Activated naive CD8-positive, alpha-beta T cell treated with anti-CD3 and anti-CD28 coated beads, Interleukin-2, amount 50 U/mL, for 24 hours (primary cell): ENCODE measurements at regions not wholly inside any gene's neighbourhood (a gene's known extent, or its start where the extent isn't known, plus 50 kb on each side); places are given as distances from the start of the nearest gene placed in this dataset.

ENCODE experiments used
- ATAC-seq: fragments of 150-1000 bp; cut with Tn5 transposase; one replicate; pipeline ENCODE4 v1.10.0; 2021
- DNase-seq: peaks from one replicate; pipeline ENCODE4 v3.0.0; 2021
- H3K27ac Mint-ChIP-seq: one replicate; pipeline ENCODE4 v1.8.0; 2021; ENCODE audit warnings: mild to moderate bottlenecking, mixed read lengths
- H3K27me3 Mint-ChIP-seq: one replicate; pipeline ENCODE4 v1.8.0; 2021; ENCODE audit warnings: mixed read lengths
- H3K36me3 Mint-ChIP-seq: one replicate; pipeline ENCODE4 v1.8.0; 2021; ENCODE audit warnings: low read depth, mixed read lengths
- H3K4me1 Mint-ChIP-seq: one replicate; pipeline ENCODE4 v1.8.0; 2021; ENCODE audit warnings: mixed read lengths
- H3K4me3 Mint-ChIP-seq: one replicate; pipeline ENCODE4 v1.8.0; 2021; ENCODE audit warnings: mild to moderate bottlenecking, moderate library complexity, mixed read lengths
- H3K9me3 Mint-ChIP-seq: one replicate; pipeline ENCODE4 v1.8.0; 2021; ENCODE audit warnings: mixed read lengths

DNA sequence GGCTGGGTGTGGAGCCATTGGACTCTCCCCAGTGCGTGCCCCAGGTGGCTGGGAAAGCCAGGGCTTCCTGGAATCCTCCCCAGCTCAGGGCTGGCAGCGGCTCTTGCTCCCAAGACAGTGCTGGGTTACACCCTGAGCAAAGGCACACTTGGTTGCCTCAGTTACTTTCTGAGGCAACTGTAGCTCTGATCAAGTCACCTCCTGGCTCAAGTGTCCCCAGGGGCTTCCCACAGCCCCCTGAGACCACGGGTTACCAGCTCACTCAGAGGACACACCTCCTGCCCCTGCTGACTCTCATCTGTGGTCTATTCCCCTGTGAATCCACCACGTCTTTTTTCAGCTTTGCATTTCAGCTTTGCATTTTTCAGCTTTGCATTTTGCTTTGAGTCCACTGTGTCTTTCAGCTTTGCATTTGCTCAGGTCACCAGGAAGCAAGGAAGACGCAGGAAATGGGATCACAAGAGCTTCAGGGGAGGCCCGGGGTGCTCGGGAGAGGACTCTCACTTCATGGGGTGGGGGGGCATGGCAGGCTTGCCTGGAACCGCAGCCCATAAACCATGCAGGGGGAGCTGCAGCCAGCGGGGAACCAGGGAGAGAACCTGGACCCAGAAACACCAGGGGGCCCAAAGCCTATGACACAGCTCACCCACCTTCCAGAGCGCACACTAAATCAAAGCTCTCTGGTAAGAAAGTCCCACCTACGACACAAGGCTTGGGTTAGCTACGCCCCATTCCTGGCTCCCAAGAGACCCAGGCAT is 138.0 kb upstream of the ASB18 start:
- no peaks in the 10 kb centered on the region for H3K4me1 Mint-ChIP-seq

DNA sequence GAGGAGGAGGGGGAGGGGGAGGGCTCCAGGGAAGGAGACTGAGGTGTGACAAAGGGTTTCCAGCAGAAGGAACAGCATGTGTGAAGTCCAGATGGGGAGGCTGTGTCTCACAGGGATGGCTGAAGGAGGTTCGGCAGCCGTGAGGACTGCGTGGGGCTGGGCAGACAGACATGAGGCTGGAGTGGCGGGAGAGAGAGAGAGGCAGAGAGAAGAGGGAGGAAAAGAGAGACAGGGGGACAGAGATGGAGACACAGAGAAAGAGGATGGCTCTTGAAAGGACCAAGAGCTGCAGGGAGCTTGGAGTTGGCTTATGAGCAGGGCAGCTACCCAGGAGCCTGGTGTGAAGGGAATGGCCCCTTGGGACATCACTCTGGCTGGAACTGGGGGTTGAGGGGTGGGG is 138.9 kb upstream of the ASB18 start:
- no peaks in the 10 kb centered on the region for H3K4me1 Mint-ChIP-seq
- H3K9me3 Mint-ChIP-seq, result no peaks in the 10 kb centered on the region
- no peak for ATAC-seq
- no peak overlapping the region for H3K4me3 Mint-ChIP-seq
- no peaks in the 10 kb centered on the region for H3K36me3 Mint-ChIP-seq
- no peak for DNase-seq
- H3K27me3 Mint-ChIP-seq, result no peaks in the 10 kb centered on the region
- H3K27ac Mint-ChIP-seq, result no peak overlapping the region

More for the DNA sequence above, 138.0 kb upstream of the ASB18 start:
- Mint-ChIP-seq H3K27ac (no peak overlapping the region), H3K4me3 (no peak overlapping the region), H3K9me3 (no peaks in the 10 kb centered on the region), H3K36me3 (no peaks in the 10 kb centered on the region), H3K27me3 (no peaks in the 10 kb centered on the region)
- DNase-seq (no peak), ATAC-seq (peak; percentile 20)

DNA sequence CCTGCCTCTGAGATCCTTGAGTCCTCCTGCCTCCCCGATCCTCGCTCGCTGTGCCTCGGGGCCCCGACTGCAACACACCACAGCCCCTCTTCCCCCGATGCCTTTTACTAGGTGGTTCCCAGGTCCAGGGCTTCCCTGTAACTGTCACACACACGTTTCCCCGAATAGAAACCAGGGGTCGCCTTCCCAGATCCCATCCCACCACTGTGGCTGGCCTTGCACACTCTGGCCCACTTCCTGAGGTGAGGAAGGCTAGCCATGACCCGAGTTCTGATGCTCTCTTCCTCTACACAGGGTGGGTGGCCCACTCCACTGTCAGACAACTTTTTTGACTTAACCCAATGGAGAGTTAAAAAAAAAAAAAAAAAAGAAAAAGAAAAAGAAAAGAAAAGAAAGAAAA is 139.6 kb upstream of the ASB18 start:
- Mint-ChIP-seq H3K4me1 (no peaks in the 10 kb centered on the region), H3K4me3 (no peak overlapping the region), H3K9me3 (no peaks in the 10 kb centered on the region), H3K36me3 (no peaks in the 10 kb centered on the region), H3K27ac (no peak overlapping the region), H3K27me3 (no peaks in the 10 kb centered on the region)
- ATAC-seq (no peak), DNase-seq (no peak)

DNA sequence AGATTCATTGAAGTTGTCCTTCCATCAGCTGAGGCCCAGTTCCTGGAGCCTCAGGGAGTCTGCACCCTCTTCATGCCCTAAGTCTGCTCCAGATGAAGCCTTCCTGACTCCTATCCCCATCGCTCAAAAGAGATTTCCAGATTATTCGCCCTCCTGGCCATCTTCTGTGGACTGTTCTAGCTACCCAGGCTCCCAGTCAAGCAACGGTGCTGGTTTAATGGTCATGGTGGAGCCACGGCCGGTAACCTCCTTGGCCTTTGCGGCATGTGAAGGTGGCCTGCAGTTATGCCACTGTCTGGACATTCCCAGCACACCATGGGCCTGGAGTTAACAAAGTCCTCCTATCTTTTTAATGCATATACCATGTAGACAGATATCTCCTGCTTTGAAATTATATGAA is 140.1 kb upstream of the ASB18 start:
- Mint-ChIP-seq H3K27me3 (no peaks in the 10 kb centered on the region), H3K4me3 (no peak overlapping the region), H3K4me1 (no peaks in the 10 kb centered on the region), H3K9me3 (no peaks in the 10 kb centered on the region), H3K36me3 (no peaks in the 10 kb centered on the region), H3K27ac (no peak overlapping the region)
- ATAC-seq (no peak), DNase-seq (no peak)

DNA sequence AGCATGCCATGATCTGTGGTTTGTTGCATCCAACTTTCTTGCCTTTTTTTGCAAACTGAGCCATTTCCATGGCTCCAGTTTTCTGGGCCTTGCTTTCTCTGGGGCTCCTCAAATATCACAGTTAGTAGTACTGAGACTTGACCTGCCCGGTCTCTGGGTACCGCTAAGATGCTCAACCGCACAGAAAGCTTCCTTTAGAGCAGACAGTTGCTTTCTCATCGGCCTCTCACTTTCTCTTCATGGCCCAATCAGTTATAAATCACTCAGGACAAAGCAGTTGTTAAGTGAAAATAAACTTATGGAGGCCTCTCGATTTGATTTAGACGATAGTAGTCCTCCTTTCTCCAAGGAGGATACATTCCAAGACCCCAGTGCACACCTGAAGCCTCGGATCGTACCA is 141.2 kb upstream of the ASB18 start:
- H3K4me3 Mint-ChIP-seq, result no peak overlapping the region
- H3K4me1 Mint-ChIP-seq, result no peaks in the 10 kb centered on the region
- H3K27me3 Mint-ChIP-seq, result no peaks in the 10 kb centered on the region
- ATAC-seq (no peak), DNase-seq (no peak)
- no peaks in the 10 kb centered on the region for H3K9me3 Mint-ChIP-seq
- H3K27ac Mint-ChIP-seq, result no peak overlapping the region
- H3K36me3 Mint-ChIP-seq, result peaks cover 2% of the 10 kb centered on the region

DNA sequence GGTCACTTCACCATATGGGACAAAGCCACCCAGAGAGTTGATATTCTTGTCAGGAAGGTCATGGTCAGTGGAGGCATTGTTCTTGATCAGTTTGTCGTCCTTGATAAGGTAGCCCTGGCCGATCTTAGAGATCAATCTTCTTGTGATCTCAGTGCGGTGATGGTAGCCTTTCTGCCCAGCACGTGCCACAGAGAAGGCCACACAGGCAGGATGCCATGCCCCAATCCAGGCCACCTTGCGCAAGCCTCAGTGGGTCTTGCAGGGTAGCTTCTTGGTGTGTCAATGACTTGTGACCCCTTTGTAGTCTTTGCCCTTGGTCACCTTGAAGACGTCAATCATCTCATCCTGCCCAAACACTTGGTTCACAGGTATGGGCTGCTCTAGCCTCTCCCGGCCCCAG is 143.9 kb upstream of the ASB18 start:
- DNase-seq (no peak), ATAC-seq (no peak)
- Mint-ChIP-seq H3K4me1 (no peaks in the 10 kb centered on the region), H3K9me3 (peaks cover 5% of the 10 kb centered on the region), H3K27me3 (no peaks in the 10 kb centered on the region), H3K27ac (no peak overlapping the region), H3K4me3 (no peak overlapping the region), H3K36me3 (peaks cover 2% of the 10 kb centered on the region)

DNA sequence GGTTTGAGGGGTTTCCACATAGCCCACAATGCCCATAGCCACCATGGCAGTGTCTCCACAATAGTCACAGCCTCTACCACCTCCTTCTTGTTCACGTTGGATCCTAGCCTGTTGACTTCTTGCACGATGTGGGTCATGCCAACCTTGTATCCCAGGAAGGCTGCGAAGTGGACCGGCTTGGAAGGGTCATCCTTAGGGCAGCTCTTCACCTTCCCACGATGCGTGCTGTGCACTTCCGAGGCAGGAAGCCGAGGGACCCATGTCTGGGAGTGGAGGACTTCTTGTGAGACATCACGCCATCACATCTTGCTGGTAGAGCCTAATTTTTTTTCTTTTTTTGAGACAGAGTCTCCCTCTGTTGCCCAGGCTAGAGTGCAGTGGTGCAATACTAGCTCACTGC is 144.6 kb upstream of the ASB18 start:
- Mint-ChIP-seq H3K4me3 (no peak overlapping the region), H3K27ac (no peak overlapping the region), H3K9me3 (peaks cover 5% of the 10 kb centered on the region), H3K27me3 (no peaks in the 10 kb centered on the region), H3K4me1 (no peaks in the 10 kb centered on the region), H3K36me3 (peaks cover 2% of the 10 kb centered on the region)
- no peak for DNase-seq
- no peak for ATAC-seq

DNA sequence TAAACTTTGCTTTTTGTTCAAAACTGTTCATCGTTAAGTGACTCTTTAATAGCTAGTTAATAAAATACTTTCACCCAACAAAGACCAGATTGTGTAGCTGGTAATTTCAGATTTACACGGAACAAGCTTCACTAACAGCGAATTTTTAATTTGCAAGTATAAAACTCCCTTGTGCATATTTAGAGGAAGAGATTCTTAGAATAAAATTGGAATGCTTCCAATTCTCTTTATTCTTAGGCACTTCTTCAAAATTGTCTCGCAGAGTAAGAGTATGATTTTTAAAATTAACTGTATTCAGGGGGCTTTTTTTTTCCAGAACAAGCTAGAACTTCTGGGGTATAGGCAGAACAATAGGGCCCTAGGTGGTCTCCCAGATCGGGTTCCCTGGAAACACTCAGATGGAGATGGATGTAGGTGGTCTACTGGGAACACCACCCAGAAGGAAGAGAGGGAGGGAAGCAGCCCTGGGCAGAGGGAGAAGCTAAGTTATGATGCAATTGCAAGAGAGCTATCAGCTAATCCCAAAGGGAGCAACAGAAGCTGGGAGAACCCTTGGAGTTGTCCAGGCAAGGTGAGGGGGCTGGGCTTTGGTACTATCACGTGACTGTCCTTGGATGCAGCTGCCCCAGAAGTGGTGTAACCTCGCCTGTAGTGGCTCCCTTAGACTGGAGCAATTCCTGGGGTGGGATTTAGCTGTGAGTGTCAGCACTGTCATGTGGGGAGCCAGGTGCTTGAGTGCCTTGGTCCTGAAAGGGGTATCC is 151.7 kb upstream of the ASB18 start:
- Mint-ChIP-seq H3K27me3 (peaks cover 2% of the 10 kb centered on the region), H3K36me3 (no peaks in the 10 kb centered on the region), H3K27ac (no peak overlapping the region), H3K4me1 (no peaks in the 10 kb centered on the region), H3K4me3 (no peak overlapping the region), H3K9me3 (peaks cover 5% of the 10 kb centered on the region)
- no peak for ATAC-seq
- DNase-seq, result no peak

DNA sequence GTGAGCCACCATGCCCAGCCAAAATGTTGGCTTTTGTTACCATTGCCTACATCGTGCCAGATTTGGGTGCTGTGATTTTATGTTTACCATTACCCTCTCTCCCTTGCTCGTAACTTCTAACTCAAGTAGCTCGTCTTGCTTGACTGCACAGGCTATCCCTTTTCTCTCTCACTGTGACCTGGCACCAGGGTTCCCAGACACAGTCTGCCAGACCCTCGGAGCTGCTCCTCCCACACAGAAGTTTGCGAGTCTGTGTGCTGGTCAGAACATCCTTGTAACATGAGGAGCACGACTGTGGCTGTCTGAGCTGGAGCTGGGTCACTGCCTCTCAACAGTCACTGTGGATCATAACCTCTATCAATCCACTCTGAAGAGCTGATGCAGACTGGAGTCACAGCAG is 152.5 kb upstream of the ACKR3 start:
- no peaks in the 10 kb centered on the region for H3K36me3 Mint-ChIP-seq
- DNase-seq (no peak), ATAC-seq (no peak)
- H3K4me3 Mint-ChIP-seq, result no peak overlapping the region
- no peaks in the 10 kb centered on the region for H3K4me1 Mint-ChIP-seq
- H3K27me3 Mint-ChIP-seq, result peaks cover 2% of the 10 kb centered on the region
- H3K27ac Mint-ChIP-seq, result no peak overlapping the region
- H3K9me3 Mint-ChIP-seq, result peaks cover 4% of the 10 kb centered on the region

DNA sequence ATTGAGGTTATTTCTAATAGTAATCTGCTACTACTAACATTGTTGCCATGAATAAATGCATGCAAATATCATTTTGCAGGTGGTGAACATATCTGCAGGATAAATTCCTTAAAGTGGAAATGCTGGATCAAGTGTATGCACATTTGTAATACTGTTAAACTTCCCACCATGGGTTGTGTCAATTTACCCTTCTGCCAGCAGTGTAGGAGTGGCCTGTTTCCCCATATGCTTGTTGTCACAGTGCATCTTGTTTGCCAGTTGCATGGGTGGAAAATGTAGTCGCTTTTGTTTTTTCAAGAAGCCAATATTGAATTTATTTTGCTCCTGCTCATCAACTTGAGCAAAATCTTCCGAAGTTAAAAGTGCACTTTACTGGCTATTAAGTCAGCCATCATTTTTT is 139.0 kb upstream of the ACKR3 start:
- no peak for DNase-seq
- Mint-ChIP-seq H3K27me3 (peaks cover 8% of the 10 kb centered on the region), H3K9me3 (no peaks in the 10 kb centered on the region), H3K27ac (no peak overlapping the region), H3K36me3 (no peaks in the 10 kb centered on the region), H3K4me3 (no peak overlapping the region), H3K4me1 (no peaks in the 10 kb centered on the region)
- no peak for ATAC-seq

DNA sequence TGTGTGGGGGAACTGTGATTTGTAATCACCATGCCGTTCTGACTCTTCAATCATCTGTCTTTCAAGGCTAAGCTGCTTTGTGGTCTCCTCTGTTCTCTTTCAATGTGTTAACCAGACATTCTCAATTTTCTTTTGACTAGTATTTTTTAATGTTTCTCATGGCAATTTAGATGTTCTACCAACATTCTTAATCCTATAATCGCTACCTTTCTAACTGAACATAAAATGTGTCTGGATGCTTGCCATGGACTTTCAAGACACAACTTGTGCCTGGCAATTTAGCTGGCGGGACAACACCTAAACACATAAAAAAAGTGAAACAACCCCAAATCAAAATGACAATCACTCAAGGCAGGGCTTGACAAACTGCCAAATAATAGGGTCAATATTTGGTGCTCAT is 135.0 kb upstream of the ACKR3 start:
- Mint-ChIP-seq H3K4me3 (no peak overlapping the region), H3K4me1 (no peaks in the 10 kb centered on the region), H3K27ac (no peak overlapping the region), H3K9me3 (no peaks in the 10 kb centered on the region), H3K36me3 (peaks cover 3% of the 10 kb centered on the region), H3K27me3 (peaks cover 3% of the 10 kb centered on the region)
- DNase-seq (no peak), ATAC-seq (no peak)

DNA sequence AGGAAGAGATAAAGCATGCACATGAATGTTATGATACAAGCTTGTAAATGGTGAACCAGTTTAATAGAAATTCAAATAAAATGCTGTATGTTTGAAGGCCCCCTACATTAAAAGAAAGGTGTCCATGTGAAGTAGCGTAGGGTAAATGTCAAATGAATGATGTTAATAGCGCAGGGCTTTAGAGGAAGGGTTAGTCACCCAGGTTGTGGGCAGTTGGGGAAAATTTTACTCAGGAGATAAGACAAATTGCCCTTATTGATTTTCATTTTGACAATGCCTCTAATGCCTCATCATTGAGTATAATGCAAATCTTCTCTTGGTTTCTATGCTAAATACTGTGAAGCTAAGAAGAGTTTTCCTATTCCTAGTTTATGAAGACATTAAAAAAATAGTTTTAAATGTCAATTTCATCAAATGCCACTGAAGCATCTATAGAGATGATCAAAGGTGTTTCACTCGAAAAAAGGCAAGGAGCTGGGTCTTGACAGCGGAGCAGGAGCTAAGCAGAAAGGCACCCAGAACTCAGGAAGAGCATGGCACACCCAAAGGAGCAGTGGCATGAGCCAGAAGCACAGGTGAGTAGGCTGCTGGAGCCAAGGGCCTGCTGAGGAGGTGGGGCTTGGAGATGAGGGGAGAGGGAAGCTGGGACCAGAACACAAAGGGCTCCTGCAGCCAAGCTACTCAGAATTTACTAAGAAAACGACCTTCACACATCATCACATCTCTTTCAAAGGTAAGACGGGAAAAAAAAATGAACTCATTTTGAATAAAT is 129.3 kb upstream of the ACKR3 start:
- Mint-ChIP-seq H3K9me3 (peaks cover 4% of the 10 kb centered on the region), H3K27me3 (peaks cover 10% of the 10 kb centered on the region), H3K27ac (peak overlapping the region; percentile 83), H3K36me3 (peaks cover 5% of the 10 kb centered on the region), H3K4me3 (peak overlapping the region; percentile 51), H3K4me1 (peaks cover 9% of the 10 kb centered on the region)
- peak; percentile 91 for ATAC-seq
- no peak for DNase-seq

DNA sequence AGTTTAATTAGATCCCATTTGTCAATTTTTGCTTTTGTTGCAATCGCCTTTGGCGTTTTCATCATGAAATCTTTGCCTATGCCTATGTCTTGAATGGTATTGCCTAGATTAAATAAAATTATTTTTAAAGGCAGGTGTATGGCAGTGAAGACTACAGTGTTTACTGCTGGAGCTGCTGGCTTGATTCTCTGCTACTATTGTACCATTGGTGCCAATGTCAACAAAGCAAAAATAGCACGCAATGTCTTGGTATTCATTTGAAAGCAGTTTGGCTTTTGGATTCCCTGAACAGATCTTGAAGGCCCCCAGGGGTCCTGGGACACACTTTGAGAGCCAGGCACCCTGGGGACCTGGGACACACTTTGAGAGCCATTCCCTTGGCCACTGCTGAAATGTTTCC is 125.4 kb upstream of the ACKR3 start:
- Mint-ChIP-seq H3K27me3 (peaks cover 10% of the 10 kb centered on the region), H3K9me3 (peaks cover 4% of the 10 kb centered on the region), H3K4me3 (no peak overlapping the region), H3K4me1 (peaks cover 9% of the 10 kb centered on the region), H3K36me3 (peaks cover 2% of the 10 kb centered on the region), H3K27ac (no peak overlapping the region)
- ATAC-seq (no peak), DNase-seq (no peak)

DNA sequence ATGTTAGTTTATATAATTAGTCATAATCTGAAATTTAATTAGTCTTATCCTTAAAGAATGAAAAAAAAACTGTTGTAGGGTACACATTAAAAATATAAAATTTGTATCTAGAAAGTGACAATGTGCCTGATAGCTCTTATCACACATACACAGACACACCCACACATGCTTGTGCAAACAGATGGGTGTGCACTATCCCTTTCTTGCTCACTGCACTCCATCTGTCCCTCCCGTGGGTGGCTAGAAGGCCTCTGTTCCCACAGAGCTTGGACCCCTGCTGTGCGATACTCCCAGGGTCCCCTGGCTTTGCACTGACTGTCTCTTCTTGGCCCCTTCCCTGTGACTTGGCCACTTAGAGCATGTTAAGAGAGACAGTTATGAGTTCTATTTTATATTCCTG is 123.9 kb upstream of the ACKR3 start:
- no peak for DNase-seq
- H3K36me3 Mint-ChIP-seq, result no peaks in the 10 kb centered on the region

DNA sequence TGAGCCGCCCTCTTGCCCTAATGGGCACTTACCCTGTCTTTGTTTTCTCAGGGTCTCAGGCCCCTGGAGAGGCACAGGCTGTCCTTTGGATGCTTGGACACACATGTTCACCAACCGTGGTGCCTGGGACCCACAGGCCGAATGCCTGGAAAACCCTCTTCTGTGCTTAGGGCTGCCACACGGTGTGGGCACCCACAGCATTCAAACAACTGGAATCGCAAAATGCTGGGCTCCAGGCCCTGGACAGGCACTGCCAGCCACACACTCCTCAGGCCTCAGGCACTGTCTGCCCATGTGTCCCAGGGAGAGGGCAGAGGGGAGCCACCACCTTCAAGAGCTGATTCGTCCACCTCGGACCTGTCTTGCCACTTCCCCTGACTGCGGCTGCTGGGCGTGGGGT is 123.1 kb upstream of the ACKR3 start:
- H3K4me1 Mint-ChIP-seq, result no peaks in the 10 kb centered on the region
- DNase-seq (no peak), ATAC-seq (no peak)
- no peak overlapping the region for H3K4me3 Mint-ChIP-seq
- no peaks in the 10 kb centered on the region for H3K9me3 Mint-ChIP-seq
- no peaks in the 10 kb centered on the region for H3K36me3 Mint-ChIP-seq
- no peak overlapping the region for H3K27ac Mint-ChIP-seq
- H3K27me3 Mint-ChIP-seq, result peaks cover 6% of the 10 kb centered on the region

More for the DNA sequence above, 123.9 kb upstream of the ACKR3 start:
- no peak for ATAC-seq
- no peak overlapping the region for H3K4me3 Mint-ChIP-seq
- peaks cover under 1% of the 10 kb centered on the region for H3K9me3 Mint-ChIP-seq
- no peak overlapping the region for H3K27ac Mint-ChIP-seq
- H3K4me1 Mint-ChIP-seq, result peaks cover 4% of the 10 kb centered on the region
- H3K27me3 Mint-ChIP-seq, result peaks cover 6% of the 10 kb centered on the region
